K562 (cell line): ENCODE measurements at regions not wholly inside any gene's neighbourhood (a gene's known extent, or its start where the extent isn't known, plus 50 kb on each side); places are given as distances from the start of the nearest gene placed in this dataset.

Source experiments
- CREB1 ChIP-seq, 2 experiments: sonication (generic) in 1 of 2; formaldehyde crosslinking in 1 of 2; IDR thresholded peaks; 2 replicates each; pipeline versions ENCODE4 v1.6.1 to v1.8.0; 2012 to 2022; ENCODE audit warnings: inconsistent platforms in 1 of 2, mild to moderate bottlenecking in 1 of 2, missing genetic modification reagents in 1 of 2, moderate library complexity in 1 of 2
- MAFK ChIP-seq: IDR thresholded peaks from 2 replicates; pipeline ENCODE4 v1.6.1; 2011; ENCODE audit warnings: low read length, improper control_type of control experiment
- RAD21 ChIP-seq, 2 experiments: fragments of 250-450 bp in 1 of 2; fragments of 450-650 bp in 1 of 2; sonication (Bioruptor Pico) in 1 of 2; formaldehyde crosslinking in 1 of 2; IDR thresholded peaks in 1 of 2; conservative IDR thresholded peaks in 1 of 2; 2 replicates each; pipeline versions ENCODE4 v1.4.0 to v1.8.0; 2020 to 2022; ENCODE audit warnings: mild to moderate bottlenecking in 2 of 2, moderate library complexity in 1 of 2
- TEAD4 ChIP-seq, 2 experiments: sonication (generic) in 1 of 2; formaldehyde crosslinking in 1 of 2; IDR thresholded peaks; 2 replicates each; pipeline versions ENCODE4 v1.6.1 to v1.8.0; 2012 to 2022; ENCODE audit warnings: borderline replicate concordance in 1 of 2, inconsistent platforms in 1 of 2, low read length in 1 of 2, mild to moderate bottlenecking in 1 of 2, missing genetic modification reagents in 1 of 2

DNA sequence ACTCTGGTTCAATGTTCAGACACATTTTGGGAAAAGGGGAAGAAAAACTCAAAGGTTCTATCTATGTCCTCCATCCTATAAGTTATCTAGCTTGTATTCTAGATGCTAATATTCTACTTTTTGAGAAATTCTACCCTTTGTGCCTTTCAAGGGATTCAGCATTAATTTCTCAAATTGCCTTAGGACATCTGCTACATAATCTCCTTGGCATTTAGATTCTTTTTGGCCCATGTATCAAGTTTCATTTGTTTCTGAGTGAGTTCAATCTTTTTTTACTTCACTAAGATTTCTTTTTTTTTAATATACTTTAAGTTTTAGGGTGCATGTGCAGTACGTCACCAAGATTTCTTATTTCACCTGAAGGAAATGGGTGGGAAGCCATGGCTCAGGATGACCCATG, 232.7 kb upstream of the TENT5A start:
- TF ChIP-seq CREB1 (IDR thresholded peaks at IDR 0.05), result no peak
- no peak for TF ChIP-seq CREB1 (CRISPR knock-in tag; IDR thresholded peaks at IDR 0.05)
- TF ChIP-seq MAFK, result no peak
- TF ChIP-seq RAD21 (CRISPR knock-in tag; conservative IDR thresholded peaks at IDR 0.05 in 1 of 2, IDR thresholded peaks at IDR 0.05 in 1 of 2), result no peak
- TF ChIP-seq TEAD4 (IDR thresholded peaks at IDR 0.05; ENCODE audit: low read length), result no peak
- no peak for TF ChIP-seq TEAD4 (CRISPR knock-in tag; IDR thresholded peaks at IDR 0.05; ENCODE audit: borderline replicate concordance)
